ENCODE measurements at regions not wholly inside any gene's neighbourhood (a gene's known extent, or its start where the extent isn't known, plus 50 kb on each side); places are given as distances from the start of the nearest gene placed in this dataset.
"Not testable (repeated sequence)": the region's sequence is repeated elsewhere in the genome, so short reads cannot be mapped to it uniquely, and the experiment has no call there.

DNA sequence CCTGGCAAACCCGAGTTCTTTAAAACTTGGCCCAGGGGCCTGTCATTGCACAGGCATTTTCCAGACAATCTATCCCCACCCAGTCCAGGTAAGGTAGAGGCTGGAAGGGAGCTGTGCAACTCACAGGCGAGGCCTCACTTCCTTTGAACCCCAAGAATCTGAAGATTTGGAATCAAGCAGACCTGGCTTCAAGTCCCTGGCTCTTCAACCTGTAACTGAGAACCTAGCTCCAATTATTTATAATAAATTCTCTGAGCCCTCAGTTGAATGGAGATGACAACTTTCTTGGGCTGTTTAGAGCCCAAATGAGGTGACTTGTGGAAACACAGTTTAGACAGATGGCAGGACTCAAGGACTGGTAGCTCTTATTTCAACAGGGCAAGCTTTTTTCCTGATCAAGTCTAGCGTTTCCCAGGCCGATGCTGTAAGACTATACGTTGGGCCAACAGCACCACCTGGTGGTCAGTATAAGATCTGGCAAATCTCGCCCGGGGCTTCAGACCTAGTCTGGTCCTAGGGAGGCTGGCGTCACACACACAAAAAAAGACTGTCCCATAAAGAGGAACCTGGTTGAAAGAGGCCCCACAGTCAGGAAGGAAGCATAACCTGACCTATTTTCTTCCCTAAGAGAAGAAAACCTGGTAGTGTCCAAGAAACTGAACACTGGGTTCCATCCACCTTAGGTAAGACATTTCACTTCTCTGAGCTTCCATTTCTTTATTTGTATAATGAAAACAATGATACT is 117.9 kb downstream of the C17orf67 start:
- H3K36me3 ChIP-seq (ENCODE audit: control insufficient read depth, insufficient read depth, low read length): no peaks in the 10 kb centered on the region
- H3K27ac ChIP-seq (ENCODE audit: low read length): no peak overlapping the region
- DNase-seq: peak; percentile 88
- H3K4me1 ChIP-seq (ENCODE audit: control insufficient read depth, insufficient read depth, low read length): no peaks in the 10 kb centered on the region
- 5% methylated on average over 4 of the region's 8 CpGs for WGBS (ENCODE audit: insufficient coverage)
- no peaks in the 10 kb centered on the region for H3K27me3 ChIP-seq (ENCODE audit: control insufficient read depth, insufficient read depth, low read length)
- no peak overlapping the region for H3K4me3 ChIP-seq (ENCODE audit: low read length)
- no peaks in the 10 kb centered on the region for H3K9me3 ChIP-seq (replicated peaks; ENCODE audit: control insufficient read depth, low read depth, low read length)

DNA sequence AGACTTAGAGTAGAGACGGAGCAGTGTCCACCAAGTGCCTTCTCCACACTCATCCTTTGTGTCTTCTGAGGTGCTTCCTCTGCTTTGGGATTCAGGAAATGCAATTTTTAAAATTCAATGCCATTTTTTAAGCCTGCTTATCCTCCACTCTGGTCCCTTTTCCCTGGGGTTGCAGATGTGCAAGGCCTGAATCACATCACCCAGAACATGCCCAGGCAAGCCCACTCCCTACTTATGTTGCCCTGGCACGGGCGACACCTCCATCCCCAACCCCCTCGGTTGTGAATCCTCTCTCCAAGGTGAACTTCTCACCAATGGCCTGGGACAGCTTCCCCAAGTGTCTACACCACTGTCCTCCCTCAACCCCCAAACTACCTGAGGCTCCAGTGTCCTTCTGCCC is 116.2 kb downstream of the C17orf67 start:
- 95% methylated on average over 3 of the region's 4 CpGs for WGBS (ENCODE audit: insufficient coverage)
- no peaks in the 10 kb centered on the region for H3K36me3 ChIP-seq (ENCODE audit: control insufficient read depth, insufficient read depth, low read length)
- no peaks in the 10 kb centered on the region for H3K4me1 ChIP-seq (ENCODE audit: control insufficient read depth, insufficient read depth, low read length)
- DNase-seq: no peak
- H3K27me3 ChIP-seq (ENCODE audit: control insufficient read depth, insufficient read depth, low read length): no peaks in the 10 kb centered on the region
- H3K4me3 ChIP-seq (ENCODE audit: low read length): no peak overlapping the region
- no peaks in the 10 kb centered on the region for H3K9me3 ChIP-seq (replicated peaks; ENCODE audit: control insufficient read depth, low read depth, low read length)
- no peak overlapping the region for H3K27ac ChIP-seq (ENCODE audit: low read length)

DNA sequence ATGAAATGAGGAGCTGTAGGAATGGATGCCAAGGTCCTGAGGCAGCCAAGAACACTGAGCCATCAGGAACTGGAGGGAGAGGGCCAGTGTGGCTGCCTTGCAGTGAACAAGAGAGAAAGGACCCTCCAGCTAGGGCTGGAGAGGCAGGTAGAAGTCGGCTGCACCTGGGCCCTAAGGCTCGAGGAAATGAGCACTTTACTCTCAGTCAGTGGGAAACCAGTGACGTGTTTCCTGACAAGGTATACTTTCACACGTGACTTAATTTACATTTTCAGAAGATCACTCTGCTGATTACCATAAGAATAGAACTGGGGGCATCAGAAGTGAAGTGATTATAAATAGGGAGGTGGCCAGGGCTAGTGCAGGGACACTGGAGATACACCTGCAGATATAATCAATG is 115.2 kb downstream of the C17orf67 start:
- Histone ChIP-seq H3K4me1 (ENCODE audit: control insufficient read depth, insufficient read depth, low read length) (no peaks in the 10 kb centered on the region), H3K9me3 (replicated peaks; ENCODE audit: control insufficient read depth, low read depth, low read length) (no peaks in the 10 kb centered on the region), H3K27me3 (ENCODE audit: control insufficient read depth, insufficient read depth, low read length) (no peaks in the 10 kb centered on the region), H3K27ac (ENCODE audit: low read length) (no peak overlapping the region), H3K36me3 (ENCODE audit: control insufficient read depth, insufficient read depth, low read length) (no peaks in the 10 kb centered on the region), H3K4me3 (ENCODE audit: low read length) (no peak overlapping the region)
- no CpG with 5 or more reads among the region's 4 CpGs for WGBS (ENCODE audit: insufficient coverage)
- no peak for DNase-seq

DNA sequence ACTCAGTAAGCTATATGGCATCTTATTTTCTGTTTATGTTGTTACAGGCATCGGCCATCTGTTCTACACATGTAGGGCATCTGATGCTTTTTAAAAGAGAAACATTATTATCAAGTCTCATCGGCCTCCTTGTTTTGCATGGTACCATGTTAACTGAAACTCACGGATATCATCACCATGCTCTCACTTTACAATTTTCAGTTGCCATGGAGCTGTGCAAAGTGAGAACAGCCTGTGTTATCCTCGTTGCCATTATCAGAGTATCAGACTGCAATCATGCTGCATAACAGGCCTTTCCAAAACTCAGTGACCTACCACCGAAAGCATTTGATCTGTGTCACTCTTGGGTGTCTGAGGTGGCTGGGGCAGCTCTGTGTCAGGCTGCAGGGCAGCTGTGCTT is 110.3 kb downstream of the C17orf67 start:
- Histone ChIP-seq H3K36me3 (ENCODE audit: control insufficient read depth, insufficient read depth, low read length) (no peaks in the 10 kb centered on the region), H3K27ac (ENCODE audit: low read length) (no peak overlapping the region), H3K27me3 (ENCODE audit: control insufficient read depth, insufficient read depth, low read length) (no peaks in the 10 kb centered on the region), H3K9me3 (replicated peaks; ENCODE audit: control insufficient read depth, low read depth, low read length) (no peaks in the 10 kb centered on the region), H3K4me3 (ENCODE audit: low read length) (no peak overlapping the region), H3K4me1 (ENCODE audit: control insufficient read depth, insufficient read depth, low read length) (no peaks in the 10 kb centered on the region)
- 50% methylated on average over 1 of the region's 5 CpGs for WGBS (ENCODE audit: insufficient coverage)
- DNase-seq: no peak

DNA sequence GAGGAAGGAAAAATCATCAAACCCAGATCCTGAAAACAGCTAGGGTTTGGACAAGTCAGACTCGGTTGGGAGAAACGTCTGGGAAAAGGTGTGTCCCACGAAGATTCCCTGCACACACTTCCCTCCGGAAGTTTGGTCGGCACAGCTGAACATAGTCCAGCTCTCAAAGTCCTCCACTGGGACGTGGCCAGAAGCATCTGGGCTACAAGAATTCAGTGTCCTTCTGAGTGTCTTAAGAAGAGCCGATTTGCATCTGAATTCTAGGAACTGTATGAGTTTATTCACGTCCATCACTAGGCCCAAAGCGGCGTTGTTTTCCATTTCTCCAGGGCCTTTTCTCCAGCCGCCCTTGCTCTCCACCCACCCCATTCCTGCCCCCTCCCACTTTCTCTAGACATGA is 109.1 kb downstream of the C17orf67 start:
- WGBS (ENCODE audit: insufficient coverage): no CpG with 5 or more reads among the region's 11 CpGs
- H3K9me3 ChIP-seq (replicated peaks; ENCODE audit: control insufficient read depth, low read depth, low read length): no peaks in the 10 kb centered on the region
- no peak overlapping the region for H3K4me3 ChIP-seq (ENCODE audit: low read length)
- no peaks in the 10 kb centered on the region for H3K36me3 ChIP-seq (ENCODE audit: control insufficient read depth, insufficient read depth, low read length)
- H3K27ac ChIP-seq (ENCODE audit: low read length): no peak overlapping the region
- DNase-seq: peak; percentile 42
- no peaks in the 10 kb centered on the region for H3K4me1 ChIP-seq (ENCODE audit: control insufficient read depth, insufficient read depth, low read length)
- no peaks in the 10 kb centered on the region for H3K27me3 ChIP-seq (ENCODE audit: control insufficient read depth, insufficient read depth, low read length)

DNA sequence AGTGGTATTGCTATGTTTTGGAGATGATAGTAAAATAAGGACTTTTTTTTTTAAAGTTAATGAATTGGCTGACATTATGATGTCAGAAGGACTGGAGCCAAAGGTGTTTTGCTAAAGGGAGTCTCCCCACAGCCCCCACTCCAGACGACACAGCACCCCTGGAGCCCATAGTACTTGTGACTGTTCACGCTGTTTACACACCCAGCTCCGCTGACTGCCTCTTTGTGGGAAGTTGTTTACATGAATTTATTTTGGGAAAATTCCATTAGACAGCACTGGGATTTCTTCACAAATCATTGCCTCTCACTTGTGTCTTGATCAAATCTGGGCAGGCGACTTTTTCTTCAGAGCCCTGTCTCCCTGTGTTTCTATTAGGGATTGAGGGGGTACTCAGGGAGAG is 108.6 kb downstream of the C17orf67 start:
- no peak overlapping the region for H3K27ac ChIP-seq (ENCODE audit: low read length)
- no peak overlapping the region for H3K4me3 ChIP-seq (ENCODE audit: low read length)
- no peak for DNase-seq
- 67% methylated on average over 1 of the region's 4 CpGs for WGBS (ENCODE audit: insufficient coverage)
- H3K9me3 ChIP-seq (replicated peaks; ENCODE audit: control insufficient read depth, low read depth, low read length): no peaks in the 10 kb centered on the region
- H3K27me3 ChIP-seq (ENCODE audit: control insufficient read depth, insufficient read depth, low read length): no peaks in the 10 kb centered on the region
- no peaks in the 10 kb centered on the region for H3K36me3 ChIP-seq (ENCODE audit: control insufficient read depth, insufficient read depth, low read length)
- no peaks in the 10 kb centered on the region for H3K4me1 ChIP-seq (ENCODE audit: control insufficient read depth, insufficient read depth, low read length)

- 85% methylated on average over 6 of the region's 6 CpGs for WGBS (ENCODE audit: insufficient coverage)
- no peak for DNase-seq
- Histone ChIP-seq H3K4me1 (ENCODE audit: control insufficient read depth, insufficient read depth, low read length) (no peaks in the 10 kb centered on the region), H3K9me3 (replicated peaks; ENCODE audit: control insufficient read depth, low read depth, low read length) (no peaks in the 10 kb centered on the region), H3K27me3 (ENCODE audit: control insufficient read depth, insufficient read depth, low read length) (no peaks in the 10 kb centered on the region), H3K36me3 (ENCODE audit: control insufficient read depth, insufficient read depth, low read length) (no peaks in the 10 kb centered on the region), H3K27ac (ENCODE audit: low read length) (no peak overlapping the region), H3K4me3 (ENCODE audit: low read length) (no peak overlapping the region)
Measured at GRCh38 chr17:56727876-56728617, 105.7 kb downstream of the C17orf67 start.

DNA sequence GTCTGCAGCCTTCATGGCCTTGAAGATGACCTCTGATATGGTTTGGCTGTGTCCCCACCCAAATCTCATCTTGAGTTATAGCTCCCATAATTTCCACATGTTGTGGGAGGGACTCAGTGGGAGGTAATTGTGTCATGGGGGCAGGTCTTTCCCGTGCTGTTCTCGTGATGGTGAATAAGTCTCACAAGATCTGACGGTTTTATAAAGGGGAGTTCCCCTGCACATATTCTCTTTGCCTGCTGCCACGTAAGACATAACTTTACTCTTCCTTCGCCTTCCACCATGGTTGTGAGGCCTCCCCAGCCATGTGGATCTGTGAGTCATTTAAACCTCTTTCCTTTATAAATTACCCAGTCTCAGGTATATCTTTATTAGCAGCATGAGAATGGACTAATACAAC is 102.6 kb downstream of the C17orf67 start:
- not testable (repeated sequence) for H3K27me3 ChIP-seq (ENCODE audit: control insufficient read depth, insufficient read depth, low read length); H3K27ac ChIP-seq (ENCODE audit: low read length); H3K4me1 ChIP-seq (ENCODE audit: control insufficient read depth, insufficient read depth, low read length); H3K9me3 ChIP-seq (replicated peaks; ENCODE audit: control insufficient read depth, low read depth, low read length); DNase-seq; H3K4me3 ChIP-seq (ENCODE audit: low read length); H3K36me3 ChIP-seq (ENCODE audit: control insufficient read depth, insufficient read depth, low read length)
- WGBS (ENCODE audit: insufficient coverage): 80% methylated on average over 1 of the region's 5 CpGs

GRCh38 chr17:56733833-56734232 is 99.9 kb downstream of the C17orf67 start:
- Histone ChIP-seq H3K36me3 (ENCODE audit: control insufficient read depth, insufficient read depth, low read length) (no peaks in the 10 kb centered on the region), H3K27me3 (ENCODE audit: control insufficient read depth, insufficient read depth, low read length) (no peaks in the 10 kb centered on the region), H3K9me3 (replicated peaks; ENCODE audit: control insufficient read depth, low read depth, low read length) (no peaks in the 10 kb centered on the region), H3K4me3 (ENCODE audit: low read length) (no peak overlapping the region), H3K27ac (ENCODE audit: low read length) (no peak overlapping the region), H3K4me1 (ENCODE audit: control insufficient read depth, insufficient read depth, low read length) (peaks cover 4% of the 10 kb centered on the region)
- DNase-seq: no peak
- WGBS (ENCODE audit: insufficient coverage): 95% methylated on average over 2 of the region's 5 CpGs

- no peak for DNase-seq
- Histone ChIP-seq H3K4me3 (ENCODE audit: low read length) (no peak overlapping the region), H3K36me3 (ENCODE audit: control insufficient read depth, insufficient read depth, low read length) (no peaks in the 10 kb centered on the region), H3K9me3 (replicated peaks; ENCODE audit: control insufficient read depth, low read depth, low read length) (no peaks in the 10 kb centered on the region), H3K27ac (ENCODE audit: low read length) (no peak overlapping the region), H3K4me1 (ENCODE audit: control insufficient read depth, insufficient read depth, low read length) (peaks cover 9% of the 10 kb centered on the region), H3K27me3 (ENCODE audit: control insufficient read depth, insufficient read depth, low read length) (no peaks in the 10 kb centered on the region)
- 100% methylated on average over 1 of the region's 6 CpGs for whole genome bisulfite sequencing (ENCODE audit: insufficient coverage)
Measured at GRCh38 chr17:56735842-56736241, 97.9 kb downstream of the C17orf67 start.
